H1 (cell line): ENCODE measurements at regions not wholly inside any gene's neighbourhood (a gene's known extent, or its start where the extent isn't known, plus 50 kb on each side); places are given as distances from the start of the nearest gene placed in this dataset.

ENCODE experiments used
- CTCF ChIA-PET: fragments of 300-600 bp; sonication (Branson Sonifier 250); formaldehyde crosslinking; loops from one replicate; lab custom pipeline; 2021; ENCODE audit not compliant: partially characterized antibody; lab: Charles Lee
- POLR2A ChIA-PET: fragments of 300-600 bp; sonication (Branson Sonifier 250); formaldehyde crosslinking; loops from one replicate; lab custom pipeline; 2021; ENCODE audit warnings: inconsistent platforms; ENCODE audit not compliant: partially characterized antibody; lab: Charles Lee
- DNase-seq, 2 experiments: peaks; one replicate each; pipeline versions ENCODE4 v3.0.0 to v3.0.0-alpha.2; 2010 to 2022; ENCODE audit warnings: low spot score in 2 of 2, low read depth in 1 of 2, mixed read lengths in 1 of 2
- FAIRE-seq: peaks from 2 replicates; lab custom pipeline; 2011; peaks lifted over from hg19 to GRCh38; lab: Jason Lieb, UNC
- H2AFZ ChIP-seq: 2 replicates; pipeline ENCODE4 v1.8.1; 2012; ENCODE audit warnings: low read length, inconsistent platforms
- H2AK5ac ChIP-seq: 2 replicates; pipeline ENCODE4 v1.6.1; 2013; ENCODE audit warnings: low read depth, low read length
- H2BK120ac ChIP-seq: replicated peaks from 2 replicates; pipeline ENCODE3; 2013; ENCODE audit warnings: low read depth, low read length, inconsistent platforms
- H2BK12ac ChIP-seq: 2 replicates; pipeline ENCODE4 v1.6.1; 2013; ENCODE audit warnings: low read depth, low read length
- H2BK15ac ChIP-seq: 2 replicates; pipeline ENCODE4 v1.6.1; 2013; ENCODE audit warnings: low read length
- H2BK20ac ChIP-seq: 2 replicates; pipeline ENCODE4 v1.6.1; 2013; ENCODE audit warnings: low read length
- H2BK5ac ChIP-seq: 2 replicates; pipeline ENCODE4 v1.6.1; 2013; ENCODE audit warnings: low read depth, low read length
- H3K14ac ChIP-seq: 2 replicates; pipeline ENCODE4 v1.6.1; 2013; ENCODE audit warnings: inconsistent platforms; ENCODE audit not compliant: insufficient read length
- H3K18ac ChIP-seq: 2 replicates; pipeline ENCODE4 v1.6.1; 2013; ENCODE audit warnings: low read length; ENCODE audit errors: extremely low read depth
- H3K23ac ChIP-seq: 2 replicates; pipeline ENCODE4 v1.6.1; 2013; ENCODE audit warnings: inconsistent platforms; ENCODE audit not compliant: insufficient read length
- H3K23me2 ChIP-seq: 2 replicates; pipeline ENCODE4 v1.6.1; 2013; ENCODE audit warnings: low read depth, low read length
- H3K27ac ChIP-seq: 2 replicates; pipeline ENCODE4 v1.6.1; 2011; ENCODE audit warnings: low read depth, low read length, inconsistent platforms
- H3K27me3 ChIP-seq, 4 experiments: replicated peaks in 1 of 4; 1 replicate in 1 of 4; 2 replicates in 3 of 4; pipeline versions ENCODE4 v1.6.1 to v1.8.1; 2011 to 2013; ENCODE audit warnings: low read length in 3 of 4, mild to moderate bottlenecking in 3 of 4, inconsistent platforms in 2 of 4, mixed read lengths in 2 of 4, moderate library complexity in 1 of 4; ENCODE audit not compliant: control insufficient read depth in 3 of 4, insufficient read depth in 3 of 4; ENCODE audit errors: extremely low read depth in 1 of 4
- H3K36me3 ChIP-seq, 4 experiments: 2 replicates each; pipeline versions ENCODE4 v1.6.1 to v1.8.1; 2011 to 2013; ENCODE audit warnings: mild to moderate bottlenecking in 4 of 4, low read length in 3 of 4, moderate library complexity in 2 of 4, control low read depth in 1 of 4, inconsistent platforms in 1 of 4; ENCODE audit not compliant: insufficient read depth in 4 of 4, control insufficient read depth in 2 of 4
- H3K4ac ChIP-seq: replicated peaks from 2 replicates; pipeline ENCODE3; 2013; ENCODE audit warnings: low read length, low read depth, mixed read lengths, inconsistent platforms; ENCODE audit not compliant: insufficient read length
- H3K4me1 ChIP-seq, 4 experiments: replicated peaks in 1 of 4; 1 replicate in 1 of 4; 2 replicates in 3 of 4; pipeline versions ENCODE4 v1.6.1 to v1.8.1; 2011 to 2013; ENCODE audit warnings: low read length in 3 of 4, inconsistent platforms in 2 of 4, mixed read lengths in 1 of 4; ENCODE audit not compliant: insufficient read depth in 4 of 4, control insufficient read depth in 3 of 4
- H3K4me2 ChIP-seq, 2 experiments: 2 replicates each; pipeline versions ENCODE4 v1.6.1 to v1.8.1; 2011 to 2013; ENCODE audit warnings: low read depth in 2 of 2, low read length in 2 of 2, control low read depth in 1 of 2, inconsistent platforms in 1 of 2, mild to moderate bottlenecking in 1 of 2; ENCODE audit not compliant: insufficient read depth in 1 of 2
- H3K4me3 ChIP-seq, 4 experiments: fragments of 200-600, 300-600 bp in 1 of 4; sonication (generic), shearing (Covaris generic), sonication (Bioruptor Twin) in 1 of 4; 2 replicates each; pipeline versions ENCODE4 v1.5.1 to v1.8.1; 2011 to 2016; ENCODE audit warnings: low read length in 4 of 4, low read depth in 3 of 4, control low read depth in 2 of 4, inconsistent platforms in 2 of 4, mild to moderate bottlenecking in 2 of 4, mixed read lengths in 1 of 4, moderate library complexity in 1 of 4; ENCODE audit not compliant: insufficient read depth in 2 of 4; ENCODE audit errors: extremely low read depth in 1 of 4
- H3K56ac ChIP-seq: replicated peaks from 2 replicates; pipeline ENCODE3; 2013; ENCODE audit warnings: low read depth, mild to moderate bottlenecking, mixed read lengths, low read length, inconsistent platforms; ENCODE audit not compliant: insufficient read length
- H3K79me1 ChIP-seq: 2 replicates; pipeline ENCODE4 v1.6.1; 2013; ENCODE audit warnings: low read depth, low read length, control low read depth
- H3K79me2 ChIP-seq, 2 experiments: 2 replicates each; pipeline versions ENCODE4 v1.6.1 to v1.8.1; 2012 to 2013; ENCODE audit warnings: low read length in 2 of 2, mild to moderate bottlenecking in 2 of 2, inconsistent platforms in 1 of 2; ENCODE audit not compliant: insufficient read depth in 2 of 2, control insufficient read depth in 1 of 2
- H3K9ac ChIP-seq, 4 experiments: replicated peaks in 1 of 4; 1 replicate in 1 of 4; 2 replicates in 3 of 4; pipeline versions ENCODE4 v1.6.1 to v1.8.1; 2011 to 2013; ENCODE audit warnings: low read depth in 3 of 4, low read length in 3 of 4, control low read depth in 2 of 4, mild to moderate bottlenecking in 2 of 4, moderate library complexity in 2 of 4, inconsistent platforms in 1 of 4; ENCODE audit errors: extremely low read depth in 1 of 4
- H3K9me3 ChIP-seq, 2 experiments: 2 replicates each; pipeline versions ENCODE4 v1.6.1 to v1.8.1; 2012 to 2013; ENCODE audit warnings: mild to moderate bottlenecking in 2 of 2, moderate library complexity in 2 of 2, control low read depth in 1 of 2, inconsistent platforms in 1 of 2, low read depth in 1 of 2, low read length in 1 of 2, mixed read lengths in 1 of 2; ENCODE audit not compliant: insufficient read depth in 2 of 2
- H4K20me1 ChIP-seq, 2 experiments: replicated peaks in 1 of 2; 2 replicates each; pipeline versions ENCODE3 to v1.8.1; 2011 to 2013; ENCODE audit warnings: inconsistent platforms in 2 of 2, low read length in 2 of 2, mild to moderate bottlenecking in 1 of 2; ENCODE audit not compliant: insufficient read depth in 2 of 2, control insufficient read depth in 1 of 2
- H4K5ac ChIP-seq: 2 replicates; pipeline ENCODE4 v1.6.1; 2013; ENCODE audit warnings: low read length, low read depth, mixed read lengths, inconsistent platforms; ENCODE audit not compliant: insufficient read length
- H4K8ac ChIP-seq: 2 replicates; pipeline ENCODE4 v1.8.0; 2013; ENCODE audit warnings: mild to moderate bottlenecking, moderate library complexity, low read length, inconsistent platforms; ENCODE audit not compliant: insufficient read depth; ENCODE audit errors: extremely low read depth
- H4K91ac ChIP-seq: replicated peaks from 2 replicates; pipeline ENCODE3; 2013; ENCODE audit warnings: low read length, mixed read lengths, inconsistent platforms; ENCODE audit not compliant: insufficient read length
- ASH2L ChIP-seq: fragments of 200-600, 300-600 bp; sonication (generic); IDR thresholded peaks from one replicate; pipeline ENCODE4 v1.7.1; 2017; ENCODE audit warnings: low read length
- BRCA1 ChIP-seq: IDR thresholded peaks from 2 replicates; pipeline ENCODE4 v1.6.1; 2012; ENCODE audit warnings: low read depth, low read length, improper control_type of control experiment
- EZH2 ChIP-seq: fragments of 200-600 bp; sonication (generic); IDR thresholded peaks from 2 replicates; pipeline ENCODE4 v1.7.1; 2012; ENCODE audit warnings: low read depth, mild to moderate bottlenecking, moderate library complexity, low read length, inconsistent platforms; ENCODE audit not compliant: severe bottlenecking
- FOSL1 ChIP-seq: IDR thresholded peaks from 2 replicates; pipeline ENCODE4 v1.6.1; 2011; ENCODE audit warnings: mild to moderate bottlenecking, low read depth, low read length, moderate library complexity; ENCODE audit not compliant: insufficient read depth
- RNF2 ChIP-seq: fragments of 200-900, 300-1000 bp; sonication (generic); IDR thresholded peaks from 2 replicates; pipeline ENCODE4 v1.7.1; 2016; ENCODE audit warnings: borderline replicate concordance, low read depth, mild to moderate bottlenecking, antibody characterized with exemption, low read length; ENCODE audit not compliant: poor library complexity, severe bottlenecking; ENCODE audit errors: missing control alignments
- SAP30 ChIP-seq: fragments of 300-600 bp; sonication (generic); IDR thresholded peaks from 2 replicates; pipeline ENCODE4 v1.7.1; 2012; ENCODE audit warnings: low read length, moderate library complexity, mild to moderate bottlenecking, inconsistent platforms; ENCODE audit not compliant: insufficient read depth, insufficient replicate concordance
- TBP ChIP-seq: IDR thresholded peaks from 2 replicates; pipeline ENCODE4 v1.6.1; 2011; ENCODE audit warnings: low read depth, low read length, improper control_type of control experiment
- YY1 ChIP-seq: IDR thresholded peaks from 2 replicates; pipeline ENCODE4 v1.6.1; 2011; ENCODE audit warnings: low read depth, mild to moderate bottlenecking, low read length
- ZNF274 ChIP-seq: IDR thresholded peaks from 2 replicates; pipeline ENCODE4 v1.7.0; 2012; ENCODE audit warnings: low read length, borderline replicate concordance; ENCODE audit errors: extremely low read depth
- TF ChIP-seq, protein P1 (sequence below), 3 experiments: IDR thresholded peaks; 1 replicate in 2 of 3; 2 replicates in 1 of 3; pipeline versions ENCODE4 v1.5.1 to v1.6.1; 2011; ENCODE audit warnings: low read length in 3 of 3, mild to moderate bottlenecking in 3 of 3, inconsistent platforms in 2 of 3, low read depth in 1 of 3, moderate library complexity in 1 of 3; ENCODE audit not compliant: insufficient read depth in 1 of 3; ENCODE audit errors: control extremely low read depth in 1 of 3

DNA sequence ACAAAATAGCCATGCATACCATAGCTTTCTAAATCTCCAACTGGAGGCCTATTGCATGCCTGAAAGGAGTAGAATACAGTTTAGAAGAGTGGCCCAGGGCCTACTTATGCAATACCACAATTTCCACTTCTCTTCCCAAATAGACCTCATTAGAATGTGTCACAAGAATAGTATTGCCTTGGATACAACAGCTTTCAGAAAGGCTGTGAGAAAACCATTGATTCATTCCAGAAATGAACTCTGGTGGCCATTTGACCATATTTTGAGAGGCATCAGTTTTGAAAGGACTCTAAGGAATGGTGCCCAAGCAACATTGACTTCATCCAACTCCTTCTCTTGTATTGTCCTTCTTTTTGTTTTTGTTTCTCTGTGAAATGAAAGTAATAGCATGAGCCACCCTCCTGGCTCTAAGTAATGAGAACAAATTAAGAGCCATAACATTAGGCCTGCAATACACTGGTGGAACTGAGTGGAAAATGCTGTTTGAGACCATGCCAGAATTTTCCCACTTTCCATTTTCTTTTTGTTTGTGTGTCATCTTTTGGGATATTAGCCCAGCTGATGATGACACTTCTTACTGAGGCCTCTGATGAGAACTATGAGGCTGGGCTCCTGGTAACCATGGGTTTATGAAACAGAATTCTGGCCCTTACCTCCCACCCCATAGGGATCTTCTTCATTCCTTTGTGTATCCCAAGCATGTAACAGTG, 90.2 kb downstream of the TMEM174 start:
- Histone ChIP-seq H4K8ac (no peak overlapping the region), H2AFZ (no peak overlapping the region), H3K4me2 (no peak overlapping the region), H3K27ac (no peak overlapping the region), H2BK20ac (no peak overlapping the region), H3K79me2 (no peaks in the 10 kb centered on the region), H2BK12ac (no peak overlapping the region), H3K27me3 (peaks cover 0 to 3% (median under 1%) of the 10 kb centered on the region in 4 experiments; a peak in 4 of 7 replicates), H3K23me2 (no peaks in the 10 kb centered on the region), H2AK5ac (no peak overlapping the region), H3K4me1 (peaks cover 0 to 9% (median 3%) of the 10 kb centered on the region in 4 experiments; a peak in 3 of 7 replicates), H3K23ac (no peak overlapping the region), H3K36me3 (no peaks in the 10 kb centered on the region), H2BK5ac (no peak overlapping the region), H3K4ac (no peak overlapping the region), H3K79me1 (no peaks in the 10 kb centered on the region), H3K4me3 (no peak overlapping the region), H3K9ac (no peak overlapping the region), H3K18ac (no peak overlapping the region), H4K20me1 (no peaks in the 10 kb centered on the region), H4K5ac (no peak overlapping the region), H3K9me3 (no peaks in the 10 kb centered on the region), H2BK15ac (no peak overlapping the region), H3K56ac (no peak overlapping the region), H4K91ac (no peak overlapping the region), H3K14ac (no peak overlapping the region), H2BK120ac (no peak overlapping the region)
- FAIRE-seq (no peak), DNase-seq (no peak)
- ChIA-PET POLR2A (interaction anchor here (1.2 kb wide), 1 partner anchor 10 kb away, joined by 3 read pairs; no protein-coding TSS in a partner anchor), CTCF (interaction anchor here (0.6 to 1.2 kb wide), 2 partner anchors 17 to 30 kb away, joined by 3 read pairs; no protein-coding TSS in a partner anchor)
- no peak for TF ChIP-seq ASH2L
- TF ChIP-seq, protein P1, sequence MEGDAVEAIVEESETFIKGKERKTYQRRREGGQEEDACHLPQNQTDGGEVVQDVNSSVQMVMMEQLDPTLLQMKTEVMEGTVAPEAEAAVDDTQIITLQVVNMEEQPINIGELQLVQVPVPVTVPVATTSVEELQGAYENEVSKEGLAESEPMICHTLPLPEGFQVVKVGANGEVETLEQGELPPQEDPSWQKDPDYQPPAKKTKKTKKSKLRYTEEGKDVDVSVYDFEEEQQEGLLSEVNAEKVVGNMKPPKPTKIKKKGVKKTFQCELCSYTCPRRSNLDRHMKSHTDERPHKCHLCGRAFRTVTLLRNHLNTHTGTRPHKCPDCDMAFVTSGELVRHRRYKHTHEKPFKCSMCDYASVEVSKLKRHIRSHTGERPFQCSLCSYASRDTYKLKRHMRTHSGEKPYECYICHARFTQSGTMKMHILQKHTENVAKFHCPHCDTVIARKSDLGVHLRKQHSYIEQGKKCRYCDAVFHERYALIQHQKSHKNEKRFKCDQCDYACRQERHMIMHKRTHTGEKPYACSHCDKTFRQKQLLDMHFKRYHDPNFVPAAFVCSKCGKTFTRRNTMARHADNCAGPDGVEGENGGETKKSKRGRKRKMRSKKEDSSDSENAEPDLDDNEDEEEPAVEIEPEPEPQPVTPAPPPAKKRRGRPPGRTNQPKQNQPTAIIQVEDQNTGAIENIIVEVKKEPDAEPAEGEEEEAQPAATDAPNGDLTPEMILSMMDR (IDR thresholded peaks at IDR 0.05; ENCODE audit: control extremely low read depth in 1 of 3, insufficient read depth in 1 of 3, low read depth in 1 of 3, low read length in 3 of 3) = no peak
- no peak for TF ChIP-seq TBP
- no peak for TF ChIP-seq FOSL1
- TF ChIP-seq ZNF274 = no peak
- TF ChIP-seq SAP30 = no peak
- no peak for TF ChIP-seq RNF2
- no peak for TF ChIP-seq BRCA1
- no peak for TF ChIP-seq YY1
- TF ChIP-seq EZH2 = no peak
